Naive B cell (primary cell): ENCODE measurements at regions not wholly inside any gene's neighbourhood (a gene's known extent, or its start where the extent isn't known, plus 50 kb on each side); places are given as distances from the start of the nearest gene placed in this dataset.

Experiments used
- ATAC-seq, 2 donors: fragments of 150-1000 bp; cut with Tn5 transposase; 2 replicates each; pipeline ENCODE4 v1.10.0; 2021; ENCODE audit warnings: low read depth in 2 of 2, mild to moderate bottlenecking in 2 of 2, moderate library complexity in 2 of 2
- DNase-seq: peaks from one replicate; pipeline ENCODE4 v3.0.0; 2022
- H3K27ac Mint-ChIP-seq, 6 donors: one replicate each; pipeline ENCODE4 v1.8.0; 2020 to 2022; ENCODE audit warnings: mild to moderate bottlenecking in 6 of 6, mixed read lengths in 6 of 6, moderate library complexity in 5 of 6, inconsistent platforms in 2 of 6
- H3K27me3 Mint-ChIP-seq, 3 donors: one replicate each; pipeline ENCODE4 v1.8.0; 2021 to 2022; ENCODE audit warnings: mixed read lengths in 3 of 3, mild to moderate bottlenecking in 1 of 3
- H3K36me3 Mint-ChIP-seq, 2 donors: one replicate each; pipeline ENCODE4 v1.8.0; 2020 to 2022; ENCODE audit warnings: mixed read lengths in 2 of 2, inconsistent platforms in 1 of 2, mild to moderate bottlenecking in 1 of 2
- H3K4me1 Mint-ChIP-seq, 3 donors: one replicate each; pipeline ENCODE4 v1.8.0; 2020 to 2022; ENCODE audit warnings: mixed read lengths in 3 of 3, inconsistent platforms in 1 of 3, mild to moderate bottlenecking in 1 of 3, moderate library complexity in 1 of 3
- H3K4me3 Mint-ChIP-seq, 8 donors: one replicate each; pipeline ENCODE4 v1.8.0; 2020 to 2022; ENCODE audit warnings: mild to moderate bottlenecking in 8 of 8, mixed read lengths in 8 of 8, moderate library complexity in 8 of 8, inconsistent platforms in 2 of 8
- H3K9me3 Mint-ChIP-seq, 7 donors: one replicate each; pipeline ENCODE4 v1.8.0; 2020 to 2022; ENCODE audit warnings: mixed read lengths in 7 of 7, mild to moderate bottlenecking in 5 of 7, inconsistent platforms in 2 of 7, moderate library complexity in 1 of 7

DNA sequence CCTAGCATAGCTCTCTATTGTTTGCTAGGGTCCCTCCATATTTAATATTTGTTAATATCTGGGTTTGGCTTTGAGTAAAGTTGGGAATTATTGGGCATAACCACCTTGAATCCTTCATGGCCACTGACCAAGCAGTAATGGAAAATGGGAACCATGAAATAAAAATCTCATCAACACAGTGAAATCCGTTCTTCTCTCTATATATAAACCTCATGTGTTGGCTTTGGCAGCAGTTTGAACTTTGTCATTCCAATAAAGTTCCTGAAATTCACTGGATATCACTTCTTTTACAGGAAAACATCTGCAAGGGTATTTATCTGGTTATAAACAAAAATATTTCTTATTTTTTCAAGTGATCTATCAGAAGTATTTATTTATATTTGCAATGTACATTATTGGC lies 93.0 kb upstream of the MPDZ start:
- H3K36me3 Mint-ChIP-seq, result no peaks in the 10 kb centered on the region
- no peak overlapping the region for H3K27ac Mint-ChIP-seq
- H3K4me1 Mint-ChIP-seq, result no peaks in the 10 kb centered on the region
- peaks cover 0 to 3% (median 0%) of the 10 kb centered on the region in 3 donors for H3K27me3 Mint-ChIP-seq
- H3K9me3 Mint-ChIP-seq, result peaks cover 0 to 4% (median under 1%) of the 10 kb centered on the region in 7 donors
- ATAC-seq, result no peak
- no peak overlapping the region for H3K4me3 Mint-ChIP-seq
- DNase-seq, result no peak

DNA sequence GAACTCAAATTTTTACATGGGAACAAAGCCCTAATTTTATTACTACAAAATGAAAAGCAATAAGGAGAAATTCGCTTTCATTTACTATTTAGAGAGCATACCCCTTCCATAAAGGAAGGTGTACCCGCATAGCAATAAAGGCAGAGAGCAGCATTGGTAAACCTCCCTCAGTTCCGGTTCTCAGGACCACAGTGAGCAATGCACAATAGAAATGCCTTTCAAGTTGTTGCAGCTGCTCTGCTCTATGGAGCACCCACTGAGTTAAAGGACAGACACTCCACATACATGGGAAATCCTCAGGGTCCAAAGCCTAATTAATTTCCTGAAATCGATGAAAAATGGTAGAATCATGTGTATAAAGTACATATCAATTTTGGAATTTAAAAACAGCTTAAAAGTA lies 89.9 kb upstream of the MPDZ start:
- no peak overlapping the region for H3K4me3 Mint-ChIP-seq
- no peak for ATAC-seq
- peaks cover 0 to 3% (median 0%) of the 10 kb centered on the region in 7 donors for H3K9me3 Mint-ChIP-seq
- H3K36me3 Mint-ChIP-seq, result no peaks in the 10 kb centered on the region
- H3K4me1 Mint-ChIP-seq, result no peaks in the 10 kb centered on the region
- no peak overlapping the region for H3K27ac Mint-ChIP-seq
- peaks cover 0 to 3% (median 0%) of the 10 kb centered on the region in 3 donors for H3K27me3 Mint-ChIP-seq
- DNase-seq, result no peak

DNA sequence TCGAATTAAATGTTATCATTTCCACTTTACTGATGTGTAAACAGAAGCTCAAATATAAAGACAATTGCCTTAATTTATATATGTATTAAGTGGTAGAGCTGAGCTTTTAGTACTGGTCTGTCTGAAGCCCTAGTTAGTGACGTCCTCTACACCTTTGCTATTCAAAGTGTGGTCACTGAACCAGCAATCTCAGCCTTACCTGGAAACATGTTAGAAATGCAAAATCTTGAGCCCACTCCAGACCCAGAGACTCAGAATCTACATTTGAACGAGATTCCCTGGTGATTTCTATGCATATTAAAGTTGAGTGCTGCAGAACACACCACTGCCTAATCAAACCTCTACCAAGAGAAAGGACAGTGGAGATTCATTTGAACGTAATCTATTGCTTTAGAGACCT lies 88.3 kb upstream of the MPDZ start:
- Mint-ChIP-seq H3K4me3 (no peak overlapping the region), H3K36me3 (no peaks in the 10 kb centered on the region), H3K9me3 (peaks cover 0 to 3% (median 0%) of the 10 kb centered on the region in 7 donors), H3K27ac (no peak overlapping the region), H3K27me3 (no peaks in the 10 kb centered on the region), H3K4me1 (no peaks in the 10 kb centered on the region)
- no peak for ATAC-seq
- DNase-seq, result no peak

DNA sequence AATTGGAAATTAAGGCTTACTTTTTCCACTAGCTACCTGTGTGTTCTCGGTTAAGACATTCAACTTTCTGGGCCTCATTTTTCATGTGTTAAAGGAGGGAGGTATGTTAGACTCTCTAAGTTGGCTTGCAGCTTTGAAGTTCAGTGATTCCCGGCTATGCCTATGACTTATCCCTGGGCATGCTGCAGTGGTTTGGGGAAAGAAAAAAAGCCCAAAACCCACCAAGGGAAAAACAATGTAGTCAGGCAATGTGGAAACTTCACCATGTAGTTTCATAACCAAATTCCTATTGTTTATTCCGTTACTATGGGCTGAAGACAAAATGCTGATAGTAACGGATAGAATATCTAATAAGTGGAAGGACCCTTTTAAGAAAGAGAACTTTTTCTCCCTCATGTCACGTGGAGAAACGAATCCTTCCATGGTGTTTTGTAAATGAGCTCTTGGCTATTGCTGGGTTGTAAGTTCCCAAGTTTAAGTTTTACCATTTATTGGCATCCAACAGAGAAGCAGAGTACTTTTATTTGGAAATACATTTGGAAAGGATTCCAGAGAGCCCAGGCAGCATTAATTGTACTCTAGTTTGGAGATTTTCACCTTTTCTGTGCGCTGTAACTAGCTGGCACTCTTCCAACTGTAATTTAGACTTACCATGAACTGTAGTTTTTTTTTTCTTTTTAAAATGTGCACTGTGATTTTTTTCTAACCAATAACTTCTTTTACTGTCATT lies 84.9 kb upstream of the MPDZ start:
- no peaks in the 10 kb centered on the region for H3K27me3 Mint-ChIP-seq
- H3K9me3 Mint-ChIP-seq, result peaks cover 0 to 2% (median 0%) of the 10 kb centered on the region in 7 donors
- DNase-seq, result no peak
- no peaks in the 10 kb centered on the region for H3K4me1 Mint-ChIP-seq
- H3K4me3 Mint-ChIP-seq, result no peak overlapping the region
- no peaks in the 10 kb centered on the region for H3K36me3 Mint-ChIP-seq
- no peak for ATAC-seq
- no peak overlapping the region for H3K27ac Mint-ChIP-seq

DNA sequence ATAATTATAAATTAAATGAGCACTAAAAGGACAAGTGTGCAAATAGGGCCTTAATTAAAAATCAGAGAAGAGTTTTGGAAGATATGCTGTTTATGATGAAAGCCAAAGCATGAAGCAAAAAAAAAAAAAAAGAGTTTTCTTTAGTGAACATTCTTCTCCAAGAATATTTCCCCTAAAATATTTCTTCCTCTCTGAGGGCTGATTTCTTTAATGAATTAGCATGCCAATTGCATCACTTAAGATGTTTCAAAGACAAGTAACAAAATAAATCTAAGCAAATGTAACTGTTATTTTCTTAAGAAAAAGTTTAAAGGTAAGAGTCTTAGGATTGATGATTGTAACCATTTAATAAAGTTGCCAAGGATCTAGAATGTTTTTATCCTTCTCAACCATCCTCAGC lies 81.6 kb upstream of the MPDZ start:
- DNase-seq (no peak), ATAC-seq (no peak)
- Mint-ChIP-seq H3K9me3 (no peaks in the 10 kb centered on the region), H3K27me3 (no peaks in the 10 kb centered on the region), H3K36me3 (no peaks in the 10 kb centered on the region), H3K4me1 (no peaks in the 10 kb centered on the region), H3K27ac (no peak overlapping the region), H3K4me3 (no peak overlapping the region)

DNA sequence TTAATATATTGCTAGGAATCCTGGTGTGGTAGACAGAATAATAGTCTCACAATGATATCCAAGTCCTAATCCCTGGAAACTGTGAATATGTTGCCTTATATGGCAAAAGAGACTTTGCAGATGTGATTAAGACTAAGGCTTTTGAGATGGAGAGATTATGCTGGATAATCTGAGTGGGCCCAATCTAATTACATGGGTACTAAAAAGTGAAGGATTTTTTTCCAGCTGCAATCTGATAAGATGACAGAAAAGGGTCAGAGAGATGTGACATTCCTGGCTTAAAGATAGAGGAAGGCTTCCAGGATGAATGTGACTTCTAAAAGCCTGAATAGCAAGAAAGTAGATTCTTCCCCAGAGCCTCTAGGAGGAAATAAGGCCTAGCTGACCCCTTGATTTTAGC lies 80.7 kb upstream of the MPDZ start:
- ATAC-seq (no peak), DNase-seq (no peak)
- H3K27ac Mint-ChIP-seq, result no peak overlapping the region
- no peaks in the 10 kb centered on the region for H3K36me3 Mint-ChIP-seq
- no peaks in the 10 kb centered on the region for H3K9me3 Mint-ChIP-seq
- H3K4me1 Mint-ChIP-seq, result no peaks in the 10 kb centered on the region
- no peak overlapping the region for H3K4me3 Mint-ChIP-seq
- no peaks in the 10 kb centered on the region for H3K27me3 Mint-ChIP-seq

DNA sequence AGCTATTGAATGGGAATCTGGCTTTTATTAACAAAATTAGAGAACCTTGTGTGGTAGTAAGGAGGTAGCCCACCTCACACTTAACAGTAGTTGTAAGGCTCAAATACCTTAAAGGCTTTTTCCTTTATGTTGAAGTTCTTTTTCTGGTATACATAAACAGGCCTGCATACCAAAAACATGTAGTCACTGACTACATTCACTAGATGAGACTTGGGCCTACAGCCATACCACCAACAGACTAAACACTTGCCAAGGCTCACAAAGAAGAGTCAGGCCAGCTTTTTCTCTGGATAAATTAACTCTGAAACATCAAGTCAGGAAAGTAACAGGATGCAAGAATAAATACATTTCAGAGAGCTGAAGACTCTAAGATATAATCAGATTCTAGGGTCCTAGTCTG lies 78.6 kb upstream of the MPDZ start:
- H3K27ac Mint-ChIP-seq, result no peak overlapping the region
- H3K36me3 Mint-ChIP-seq, result no peaks in the 10 kb centered on the region
- peaks cover 0 to 2% (median 0%) of the 10 kb centered on the region in 7 donors for H3K9me3 Mint-ChIP-seq
- no peak for DNase-seq
- H3K4me3 Mint-ChIP-seq, result no peak overlapping the region
- H3K27me3 Mint-ChIP-seq, result no peaks in the 10 kb centered on the region
- H3K4me1 Mint-ChIP-seq, result no peaks in the 10 kb centered on the region
- no peak for ATAC-seq

DNA sequence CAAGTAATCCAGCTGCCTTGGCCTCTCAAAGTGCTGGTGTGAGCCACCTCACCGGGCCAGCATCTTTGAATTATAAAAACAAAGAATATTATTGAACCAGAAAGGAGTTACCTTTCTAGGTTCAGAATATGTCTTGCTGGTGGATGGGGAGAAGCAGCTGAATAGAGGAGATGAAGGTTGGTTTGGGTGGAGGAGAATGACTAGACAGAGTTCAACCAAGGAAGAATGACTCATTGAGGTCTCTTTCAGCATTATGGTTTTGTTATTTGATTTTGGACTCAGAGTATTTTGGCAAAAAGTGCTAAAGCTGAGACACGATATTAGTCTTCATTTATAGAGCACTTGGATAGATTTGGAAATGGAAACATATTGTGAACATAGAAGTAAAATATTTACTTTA lies 75.2 kb upstream of the MPDZ start:
- DNase-seq (no peak), ATAC-seq (no peak)
- no peaks in the 10 kb centered on the region for H3K4me1 Mint-ChIP-seq
- H3K36me3 Mint-ChIP-seq, result no peaks in the 10 kb centered on the region
- no peak overlapping the region for H3K4me3 Mint-ChIP-seq
- no peak overlapping the region for H3K27ac Mint-ChIP-seq
- peaks cover 0 to 2% (median 0%) of the 10 kb centered on the region in 7 donors for H3K9me3 Mint-ChIP-seq
- H3K27me3 Mint-ChIP-seq, result no peaks in the 10 kb centered on the region

DNA sequence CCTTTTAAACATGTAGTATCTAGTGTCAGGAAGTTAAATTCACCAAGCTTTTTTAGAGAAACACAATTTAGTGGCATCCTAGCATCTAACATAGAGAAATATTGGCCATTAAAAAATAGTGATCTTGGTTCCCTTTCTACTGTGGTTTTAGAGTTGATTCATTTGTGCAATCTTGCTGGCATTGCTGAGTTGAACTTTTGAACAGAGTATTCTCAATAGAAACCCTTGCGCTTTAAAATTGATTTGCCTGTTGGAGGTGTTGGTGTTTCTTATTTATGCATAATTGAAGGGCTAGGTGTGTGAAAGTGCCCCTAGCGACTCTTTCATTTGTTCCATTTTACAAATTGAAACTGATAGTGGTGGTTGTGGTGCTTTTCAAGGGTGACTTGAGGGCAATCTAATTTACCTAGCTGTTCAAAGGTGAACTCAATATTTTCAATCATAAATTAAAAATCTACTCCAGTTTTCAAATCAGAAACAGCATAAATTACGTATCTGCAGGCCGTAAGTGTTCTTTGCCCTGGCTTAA lies 73.0 kb upstream of the MPDZ start:
- no peak for ATAC-seq
- Mint-ChIP-seq H3K4me3 (no peak overlapping the region), H3K27ac (no peak overlapping the region), H3K27me3 (no peaks in the 10 kb centered on the region), H3K9me3 (peaks cover 0 to 3% (median 0%) of the 10 kb centered on the region in 7 donors), H3K4me1 (no peaks in the 10 kb centered on the region), H3K36me3 (no peaks in the 10 kb centered on the region)
- no peak for DNase-seq

DNA sequence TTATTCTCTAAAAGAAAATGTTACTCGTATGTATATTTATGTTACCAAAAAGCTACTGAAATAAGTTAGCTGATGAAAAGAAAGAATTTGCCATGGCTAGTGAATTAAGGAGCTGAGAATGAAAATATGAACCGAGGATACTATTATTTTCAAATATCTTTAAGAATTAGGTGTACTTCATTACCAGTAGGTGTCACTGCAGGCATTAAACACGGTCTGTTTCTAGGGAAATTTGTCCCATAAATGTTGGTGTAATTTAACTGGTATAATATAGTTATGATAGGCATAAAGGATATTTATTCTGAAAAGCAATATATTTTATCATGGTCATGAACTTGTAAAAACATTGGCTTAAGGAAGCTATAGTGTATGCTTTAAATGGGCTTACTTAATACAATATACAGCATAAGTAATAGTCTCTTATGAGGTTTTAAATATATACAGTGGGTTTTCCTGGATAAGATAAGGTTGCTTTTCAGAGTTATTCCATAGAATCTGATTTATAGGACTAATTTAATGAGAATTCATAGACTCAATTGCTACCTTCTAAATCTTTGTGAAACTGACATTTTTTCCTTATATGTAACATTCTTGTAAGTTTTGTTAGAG lies 72.4 kb upstream of the MPDZ start:
- Mint-ChIP-seq H3K9me3 (peaks cover 0 to 3% (median 0%) of the 10 kb centered on the region in 7 donors), H3K4me1 (no peaks in the 10 kb centered on the region), H3K4me3 (no peak overlapping the region), H3K27me3 (no peaks in the 10 kb centered on the region), H3K36me3 (no peaks in the 10 kb centered on the region), H3K27ac (no peak overlapping the region)
- DNase-seq, result no peak
- no peak for ATAC-seq

DNA sequence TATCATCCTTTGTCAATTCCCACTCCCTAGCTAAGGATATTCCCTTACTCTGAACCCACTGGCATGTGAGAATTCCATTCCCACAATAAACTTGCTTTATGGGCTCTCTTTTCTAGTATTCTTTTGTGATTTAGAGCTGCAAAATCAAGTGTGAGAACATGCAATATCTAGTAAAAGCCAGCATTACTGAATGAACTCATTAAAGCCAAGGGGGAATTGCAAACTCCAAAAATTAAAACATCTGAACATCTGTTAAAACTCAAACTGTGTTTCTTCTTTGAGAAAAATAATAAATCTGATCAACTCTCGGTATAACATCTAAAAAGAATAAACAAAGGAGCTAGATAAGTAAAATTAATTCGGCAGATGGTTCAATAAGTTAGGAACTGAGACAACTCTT lies 53.1 kb upstream of the MPDZ start:
- no peak for DNase-seq
- no peak for ATAC-seq
- Mint-ChIP-seq H3K27ac (no peak overlapping the region), H3K4me1 (no peaks in the 10 kb centered on the region), H3K4me3 (no peak overlapping the region), H3K27me3 (no peaks in the 10 kb centered on the region), H3K36me3 (no peaks in the 10 kb centered on the region), H3K9me3 (peaks cover 0 to 4% (median 1%) of the 10 kb centered on the region in 7 donors)

DNA sequence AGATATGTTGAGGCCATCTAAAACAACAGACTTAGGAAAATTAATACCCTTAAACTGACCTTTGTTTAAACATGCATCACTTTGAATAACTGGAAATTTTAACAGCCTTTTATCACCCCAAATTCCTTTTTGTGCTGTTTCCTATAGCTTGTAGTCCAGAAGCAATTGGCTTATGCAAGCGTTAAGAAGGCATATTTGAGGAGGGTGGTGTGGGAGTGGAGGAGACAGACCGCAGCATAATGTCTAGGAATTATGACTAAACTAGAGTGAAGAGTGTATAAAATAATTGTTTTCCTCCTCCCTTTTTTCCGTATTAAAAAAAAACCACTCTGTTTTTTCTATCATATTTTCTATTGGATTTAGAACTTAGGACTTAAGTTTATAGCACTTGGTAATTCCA lies 51.8 kb upstream of the MPDZ start:
- no peak for ATAC-seq

DNA sequence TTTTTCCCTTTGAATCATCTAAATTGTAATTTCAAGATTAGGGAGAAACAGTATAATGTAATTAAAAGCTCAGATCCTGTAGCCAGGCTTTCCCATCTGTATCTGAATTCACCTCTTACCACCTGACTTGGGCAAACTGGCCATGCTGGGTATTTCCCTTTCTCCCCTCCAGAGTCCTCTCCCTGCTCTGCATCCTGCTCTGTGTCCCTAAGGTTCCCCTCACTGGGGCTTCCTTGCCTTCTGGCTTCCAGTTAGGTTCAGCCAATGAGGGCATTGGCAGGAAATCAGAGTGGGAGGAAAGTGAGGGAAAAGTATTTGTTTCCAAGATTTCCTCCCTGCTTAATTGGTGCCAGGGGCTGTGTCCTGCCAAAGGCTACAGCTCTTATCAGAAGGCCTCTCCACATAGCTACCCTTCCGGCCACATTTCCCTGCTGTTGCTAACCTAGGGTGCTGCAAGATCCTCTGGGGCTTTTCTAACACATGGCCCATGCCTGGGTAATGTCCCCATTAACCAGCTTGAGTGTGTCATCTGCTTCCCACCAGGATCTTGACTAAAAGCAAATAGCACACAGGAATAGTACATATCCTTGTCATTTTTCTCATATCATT lies 51.0 kb upstream of the MPDZ start:
- H3K27me3 Mint-ChIP-seq, result no peaks in the 10 kb centered on the region
- H3K4me3 Mint-ChIP-seq, result no peak overlapping the region
- H3K4me1 Mint-ChIP-seq, result no peaks in the 10 kb centered on the region
- DNase-seq, result no peak
- no peak overlapping the region for H3K27ac Mint-ChIP-seq
- H3K36me3 Mint-ChIP-seq, result no peaks in the 10 kb centered on the region
- peaks cover 0 to 6% (median 1%) of the 10 kb centered on the region in 7 donors for H3K9me3 Mint-ChIP-seq
- no peak for ATAC-seq

More for the DNA sequence above, 51.8 kb upstream of the MPDZ start:
- H3K4me3 Mint-ChIP-seq, result no peak overlapping the region
- peaks cover 0 to 6% (median 1%) of the 10 kb centered on the region in 7 donors for H3K9me3 Mint-ChIP-seq
- no peaks in the 10 kb centered on the region for H3K27me3 Mint-ChIP-seq
- H3K36me3 Mint-ChIP-seq, result no peaks in the 10 kb centered on the region
- DNase-seq, result no peak
- H3K27ac Mint-ChIP-seq, result no peak overlapping the region
- H3K4me1 Mint-ChIP-seq, result no peaks in the 10 kb centered on the region
